ENCODE measurements at regions not wholly inside any gene's neighbourhood (a gene's known extent, or its start where the extent isn't known, plus 50 kb on each side); places are given as distances from the start of the nearest gene placed in this dataset.

GRCh38 chr22:47384977-47385376, 622.5 kb downstream of the TBC1D22A start:
- in situ Hi-C loops (cut with HindIII; ENCODE audit: low pct_unique_long_range_greater_than_20kb, low sequenced_read_pairs) = no loop called here

DNA sequence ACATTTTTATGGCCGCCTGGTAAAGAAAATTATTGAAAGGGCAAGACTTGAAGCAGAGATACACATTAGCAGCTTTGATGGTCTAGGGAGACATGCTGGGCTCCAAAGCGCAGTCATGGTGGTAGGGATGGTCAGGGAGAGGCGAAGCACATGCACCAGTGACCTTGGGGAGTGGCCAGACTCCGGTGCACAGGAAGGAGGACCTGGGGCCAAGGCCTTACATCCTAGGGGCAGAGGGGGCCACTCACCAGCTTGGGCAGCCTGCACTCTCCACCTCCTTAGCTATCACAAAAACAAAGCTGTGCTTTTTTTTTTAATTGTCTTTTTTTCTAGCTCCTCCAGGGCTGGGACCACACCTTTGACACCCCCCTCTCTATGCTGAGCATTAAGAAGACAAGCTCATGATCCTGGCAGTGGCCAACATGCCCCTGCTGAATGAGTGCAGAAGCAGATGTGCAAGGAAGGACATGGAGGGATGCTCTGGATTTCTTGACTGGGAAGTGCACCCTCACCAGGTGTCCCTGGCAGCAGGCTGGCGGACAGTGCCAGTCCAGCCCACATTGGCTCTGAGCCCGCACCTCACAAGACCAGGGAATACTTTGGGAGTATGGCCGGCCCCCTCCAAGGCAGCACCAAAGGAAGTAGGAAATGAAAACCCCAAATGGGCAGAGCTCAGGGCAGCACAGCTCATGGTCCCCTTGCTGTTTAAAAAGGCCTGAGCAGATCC, 619.9 kb downstream of the TBC1D22A start:
- in situ Hi-C loops (cut with HindIII; ENCODE audit: low pct_unique_long_range_greater_than_20kb, low sequenced_read_pairs) = no loop called here
- no peak for DNase-seq (ENCODE audit: low read depth, low spot score)

More at GRCh38 chr22:47384977-47385376, 622.5 kb downstream of the TBC1D22A start:
- no peak for DNase-seq (ENCODE audit: low read depth, low spot score)

- no peak for DNase-seq (ENCODE audit: low read depth, low spot score)
- in situ Hi-C loops (cut with HindIII; ENCODE audit: low pct_unique_long_range_greater_than_20kb, low sequenced_read_pairs) = no loop called here
Measured at GRCh38 chr22:47381240-47381639, 618.8 kb downstream of the TBC1D22A start.

DNA sequence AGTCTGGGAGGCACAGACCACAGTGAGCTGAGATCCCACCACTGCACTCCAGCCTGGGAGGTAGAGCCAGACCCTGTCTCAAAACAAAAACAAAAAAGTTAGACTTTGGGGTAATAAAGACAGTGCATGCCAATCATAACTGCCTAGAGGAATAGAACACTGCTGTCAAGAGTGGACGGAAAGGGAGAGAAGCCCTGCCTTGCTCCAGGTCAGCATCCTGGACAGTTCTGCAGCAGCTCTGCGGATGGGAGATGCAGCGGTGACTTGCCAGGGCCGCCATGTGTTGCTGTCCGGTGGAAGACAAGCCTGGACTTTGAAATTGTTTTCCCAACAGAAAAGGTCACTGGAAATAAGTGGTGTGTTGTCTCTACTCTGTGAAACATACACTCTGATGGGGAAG, 618.2 kb downstream of the TBC1D22A start:
- DNase-seq (ENCODE audit: low read depth, low spot score) = no peak
- in situ Hi-C loops (cut with HindIII; ENCODE audit: low pct_unique_long_range_greater_than_20kb, low sequenced_read_pairs) = no loop called here

DNA sequence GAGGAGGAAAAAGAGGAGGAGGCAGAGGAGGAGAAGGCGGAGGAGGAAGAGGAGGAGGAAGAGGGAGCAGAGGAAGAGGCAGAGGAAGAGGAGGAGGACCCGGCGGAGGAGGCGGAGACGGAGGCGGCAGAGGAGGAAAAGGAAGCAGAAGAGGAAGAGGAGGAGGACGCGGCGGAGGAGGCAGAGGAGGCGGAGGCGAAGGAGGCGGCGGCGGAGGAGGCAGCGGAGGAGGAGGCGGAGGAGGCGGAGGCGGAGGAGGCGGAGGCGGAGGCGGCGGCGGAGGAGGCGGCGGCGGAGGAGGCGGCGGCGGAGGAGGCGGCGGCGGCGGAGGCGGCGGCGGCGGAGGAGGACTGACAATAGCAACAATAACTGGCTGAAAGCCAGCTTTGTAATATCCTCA, 616.6 kb downstream of the TBC1D22A start:
- DNase-seq (ENCODE audit: low read depth, low spot score) = no peak
- in situ Hi-C loops (cut with HindIII; ENCODE audit: low pct_unique_long_range_greater_than_20kb, low sequenced_read_pairs) = no loop called here

DNA sequence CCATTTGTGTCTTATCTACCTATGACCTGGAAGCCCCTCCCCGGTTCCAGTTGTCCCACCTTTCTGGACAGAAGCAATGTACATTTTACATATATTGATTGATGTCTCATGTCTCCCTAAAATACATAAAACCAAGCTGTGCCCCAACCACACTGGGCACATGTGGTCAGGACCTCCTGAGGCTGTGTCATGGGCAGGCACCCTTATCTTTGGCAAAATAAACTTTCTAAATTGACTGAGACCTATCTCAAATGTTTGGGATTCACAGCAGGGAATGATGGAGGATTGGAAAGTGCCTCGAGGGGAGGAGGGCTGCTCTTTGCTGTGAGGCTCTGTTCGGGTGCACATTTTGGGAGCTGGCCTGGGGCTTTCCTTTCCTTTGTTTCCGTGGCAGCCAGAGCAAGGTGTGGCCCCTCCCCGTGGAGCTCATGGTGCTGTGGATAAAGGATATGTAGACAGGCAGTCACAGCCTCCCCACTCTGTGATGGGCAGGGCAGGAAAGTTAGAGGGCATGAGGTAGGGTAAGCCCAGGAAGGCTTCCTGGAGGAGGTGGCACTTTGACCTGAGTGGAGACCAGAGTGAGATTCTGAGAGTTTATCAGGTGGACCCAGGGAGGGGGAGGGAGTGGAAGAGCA, 615.6 kb downstream of the TBC1D22A start:
- no peak for DNase-seq (ENCODE audit: low read depth, low spot score)
- in situ Hi-C loops (cut with HindIII; ENCODE audit: low pct_unique_long_range_greater_than_20kb, low sequenced_read_pairs) = no loop called here

GRCh38 chr22:47376901-47377505, 614.6 kb downstream of the TBC1D22A start:
- no peak for DNase-seq (ENCODE audit: low read depth, low spot score)
- in situ Hi-C loops (cut with HindIII; ENCODE audit: low pct_unique_long_range_greater_than_20kb, low sequenced_read_pairs) = no loop called here

DNA sequence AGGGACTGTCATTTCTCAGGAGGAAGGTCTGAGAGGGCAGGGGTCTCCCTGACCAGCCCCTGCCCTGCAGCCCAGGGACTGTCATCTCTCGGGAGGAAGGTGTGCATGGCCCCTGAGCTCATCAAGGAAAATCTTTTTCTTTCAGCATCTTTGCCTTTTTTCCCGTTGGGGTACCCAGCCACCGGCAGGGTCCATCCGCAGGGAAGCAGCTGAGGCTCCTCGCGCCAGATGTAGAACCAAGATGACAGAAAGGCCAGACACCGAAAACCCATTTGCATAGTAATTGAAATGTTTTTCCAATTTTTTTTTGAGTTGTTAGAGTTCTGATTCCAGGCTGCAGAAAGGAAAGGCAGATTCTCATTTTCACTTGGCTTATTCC, 613.9 kb downstream of the TBC1D22A start:
- DNase-seq (ENCODE audit: low read depth, low spot score) = no peak
- in situ Hi-C loops (cut with HindIII; ENCODE audit: low pct_unique_long_range_greater_than_20kb, low sequenced_read_pairs) = no loop called here

DNA sequence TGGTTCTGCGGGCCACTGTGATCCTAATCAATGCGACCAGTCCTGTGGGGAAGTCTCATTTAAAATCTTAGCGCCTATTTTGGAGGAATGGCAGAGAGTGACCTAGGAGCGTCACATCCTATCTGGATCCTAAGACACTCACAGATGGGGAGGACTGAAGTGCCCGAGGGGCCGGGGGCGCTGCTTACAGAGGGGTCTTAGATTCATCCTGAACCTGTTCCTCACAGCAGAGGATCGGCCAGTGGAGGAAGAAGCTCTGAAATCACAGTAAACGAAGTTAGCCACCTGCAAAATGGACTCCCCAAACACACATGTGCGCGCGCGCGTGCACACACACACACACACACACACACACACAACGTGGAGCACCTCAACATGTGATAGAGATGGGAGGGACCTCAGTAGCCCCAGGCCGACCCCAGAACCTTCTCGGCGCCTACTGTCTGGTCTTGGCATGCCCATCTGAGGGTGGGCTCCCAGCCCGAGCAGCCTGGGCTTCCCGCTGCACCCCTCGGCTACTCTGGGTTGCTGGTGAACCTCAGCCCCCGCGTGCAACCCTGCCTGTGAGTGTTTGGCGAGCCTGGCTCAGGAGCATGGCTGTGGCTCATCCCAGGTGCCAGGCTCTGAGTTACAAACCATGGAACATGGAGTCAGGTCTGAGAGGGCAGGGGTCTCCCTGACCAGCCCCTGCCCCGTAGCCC, 613.3 kb downstream of the TBC1D22A start:
- in situ Hi-C loops (cut with HindIII; ENCODE audit: low pct_unique_long_range_greater_than_20kb, low sequenced_read_pairs) = no loop called here
- no peak for DNase-seq (ENCODE audit: low read depth, low spot score)

DNA sequence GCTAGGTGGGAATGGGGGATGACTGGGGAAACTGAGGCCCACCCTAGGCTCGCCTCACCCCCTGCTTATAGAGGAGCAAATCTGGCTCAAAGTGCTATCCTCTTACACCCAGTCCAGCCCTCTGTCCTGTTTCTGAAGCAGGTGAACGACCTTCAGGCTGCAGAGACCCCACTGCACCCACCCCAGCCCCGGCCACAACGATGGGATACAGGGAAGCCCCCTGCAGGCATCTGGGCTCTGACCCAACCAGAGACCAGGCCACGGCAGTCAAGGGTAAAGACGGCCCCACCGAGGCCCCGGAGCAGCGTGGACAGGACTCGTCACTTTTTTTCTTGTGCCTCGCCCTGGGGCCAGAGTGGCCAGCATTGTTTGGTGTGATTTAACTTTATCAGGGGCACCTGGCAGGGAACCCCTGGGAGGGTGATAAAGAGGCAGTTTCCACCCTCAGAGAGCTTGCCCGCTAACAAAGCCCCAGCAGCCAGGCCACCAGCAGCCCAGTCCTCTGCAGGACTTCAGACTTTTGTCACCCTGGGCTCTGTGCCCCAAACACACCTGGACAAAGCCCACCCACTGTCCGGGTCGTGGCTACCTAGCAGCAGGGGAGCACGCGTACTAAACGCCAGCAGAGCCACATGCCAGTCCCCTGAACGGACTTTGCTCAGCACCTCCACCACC, 612.6 kb downstream of the TBC1D22A start:
- in situ Hi-C loops (cut with HindIII; ENCODE audit: low pct_unique_long_range_greater_than_20kb, low sequenced_read_pairs) = no loop called here
- no peak for DNase-seq (ENCODE audit: low read depth, low spot score)

GRCh38 chr22:47374273-47374771, 611.9 kb downstream of the TBC1D22A start:
- DNase-seq (ENCODE audit: low read depth, low spot score) = no peak
- in situ Hi-C loops (cut with HindIII; ENCODE audit: low pct_unique_long_range_greater_than_20kb, low sequenced_read_pairs) = no loop called here

- in situ Hi-C loops (cut with HindIII; ENCODE audit: low pct_unique_long_range_greater_than_20kb, low sequenced_read_pairs) = no loop called here
Measured at GRCh38 chr22:47373648-47374272, 611.3 kb downstream of the TBC1D22A start.

GRCh38 chr22:47372596-47373385, 610.3 kb downstream of the TBC1D22A start:
- in situ Hi-C loops (cut with HindIII; ENCODE audit: low pct_unique_long_range_greater_than_20kb, low sequenced_read_pairs) = no loop called here
- DNase-seq (ENCODE audit: low read depth, low spot score) = no peak

More at GRCh38 chr22:47373648-47374272, 611.3 kb downstream of the TBC1D22A start:
- DNase-seq (ENCODE audit: low read depth, low spot score) = no peak

GRCh38 chr22:47372111-47372581, 609.7 kb downstream of the TBC1D22A start:
- in situ Hi-C loops (cut with HindIII; ENCODE audit: low pct_unique_long_range_greater_than_20kb, low sequenced_read_pairs) = no loop called here
- no peak for DNase-seq (ENCODE audit: low read depth, low spot score)

DNA sequence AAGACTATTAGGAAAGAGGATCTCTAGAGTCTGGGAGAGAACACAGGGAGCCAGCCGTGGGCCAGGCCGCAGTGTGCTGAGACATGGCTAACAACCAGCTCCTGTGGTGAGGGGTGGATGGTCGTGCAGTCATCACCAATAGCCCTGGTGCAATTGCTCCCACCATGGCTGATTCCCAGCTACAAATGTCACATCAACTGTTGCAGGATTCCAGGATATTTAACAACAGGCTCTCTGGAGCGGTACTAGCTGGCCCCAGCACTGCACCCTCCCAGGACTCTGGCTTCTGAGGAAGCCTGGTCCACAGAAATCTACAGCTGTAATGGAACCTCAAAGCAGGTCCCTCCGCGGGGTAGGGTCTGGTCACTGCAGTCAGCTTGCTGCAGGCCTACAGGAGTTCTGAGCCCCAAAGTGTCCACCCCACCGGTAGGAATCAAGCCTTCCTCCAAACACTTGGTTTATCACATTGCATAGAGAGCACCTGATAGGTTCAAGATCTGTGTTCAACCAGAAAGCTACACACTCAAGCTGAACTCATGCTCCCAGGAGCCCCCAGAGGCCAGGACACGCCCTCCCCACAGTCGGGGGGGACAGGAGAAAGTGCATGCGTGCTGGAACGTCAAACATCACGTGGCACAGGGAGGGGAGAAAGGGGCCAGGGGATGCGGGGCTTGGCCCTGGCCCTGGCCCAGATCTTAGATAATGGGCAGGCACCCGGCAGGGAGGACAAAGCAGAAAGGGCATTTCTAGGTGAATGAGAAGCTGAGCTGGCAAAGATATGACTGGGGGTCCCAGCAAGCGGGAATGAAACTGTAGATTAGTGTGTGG, 609.0 kb downstream of the TBC1D22A start:
- in situ Hi-C loops (cut with HindIII; ENCODE audit: low pct_unique_long_range_greater_than_20kb, low sequenced_read_pairs) = no loop called here
- DNase-seq (ENCODE audit: low read depth, low spot score) = no peak

Measured in SK-MEL-5 (cell line).